ENCODE measurements at regions not wholly inside any gene's neighbourhood (a gene's known extent, or its start where the extent isn't known, plus 50 kb on each side); places are given as distances from the start of the nearest gene placed in this dataset.

GRCh38 chr20:4069751-4070150 lies 54.4 kb upstream of the RNF24 start:
- no peaks in the 10 kb centered on the region for H3K9me3 ChIP-seq (ENCODE audit: control insufficient read depth, low read depth, low read length)
- peaks cover 3% of the 10 kb centered on the region for H3K27me3 ChIP-seq (ENCODE audit: control insufficient read depth, insufficient read depth, low read length)
- H3K27ac ChIP-seq (ENCODE audit: low read length), result no peak overlapping the region
- H3K36me3 ChIP-seq (ENCODE audit: control insufficient read depth, insufficient read depth, low read length), result no peaks in the 10 kb centered on the region
- DNase-seq, result no peak
- peaks cover 5% of the 10 kb centered on the region for H3K4me1 ChIP-seq (ENCODE audit: control insufficient read depth, insufficient read depth, low read length)
- no CpG with 5 or more reads among the region's 2 CpGs for WGBS (ENCODE audit: insufficient coverage, low lambda C conversion rate)
- no peak overlapping the region for H3K4me3 ChIP-seq (ENCODE audit: low read length)

DNA sequence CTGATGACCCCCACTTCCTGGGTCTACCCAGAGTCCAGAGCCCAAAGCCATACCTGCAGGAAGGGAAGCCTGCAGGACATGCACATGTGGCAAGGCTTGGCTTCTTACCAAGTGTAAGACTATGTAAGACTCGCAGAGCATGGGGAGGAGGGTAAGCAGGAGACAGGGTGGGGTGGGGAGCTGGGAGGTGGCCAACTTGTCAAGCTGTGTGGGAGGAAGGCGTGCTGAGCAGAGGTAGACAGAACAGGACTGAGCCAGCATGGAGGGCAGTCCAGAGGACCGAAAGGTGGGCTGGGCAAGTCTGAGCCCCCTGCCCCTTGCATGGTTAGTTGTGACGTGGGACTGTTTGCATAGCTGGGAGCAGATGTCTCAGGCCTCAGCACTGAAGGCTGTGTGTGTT lies 53.4 kb upstream of the RNF24 start:
- Histone ChIP-seq H3K27ac (ENCODE audit: low read length) (no peak overlapping the region), H3K4me3 (ENCODE audit: low read length) (no peak overlapping the region), H3K4me1 (ENCODE audit: control insufficient read depth, insufficient read depth, low read length) (peaks cover 9% of the 10 kb centered on the region), H3K36me3 (ENCODE audit: control insufficient read depth, insufficient read depth, low read length) (no peaks in the 10 kb centered on the region), H3K9me3 (ENCODE audit: control insufficient read depth, low read depth, low read length) (no peaks in the 10 kb centered on the region), H3K27me3 (ENCODE audit: control insufficient read depth, insufficient read depth, low read length) (no peaks in the 10 kb centered on the region)
- no CpG with 5 or more reads among the region's 4 CpGs for WGBS (ENCODE audit: insufficient coverage, low lambda C conversion rate)
- no peak for DNase-seq

- no peaks in the 10 kb centered on the region for H3K27me3 ChIP-seq (ENCODE audit: control insufficient read depth, insufficient read depth, low read length)
- peaks cover 9% of the 10 kb centered on the region for H3K4me1 ChIP-seq (ENCODE audit: control insufficient read depth, insufficient read depth, low read length)
- no peak overlapping the region for H3K27ac ChIP-seq (ENCODE audit: low read length)
- no peaks in the 10 kb centered on the region for H3K36me3 ChIP-seq (ENCODE audit: control insufficient read depth, insufficient read depth, low read length)
- no peak overlapping the region for H3K4me3 ChIP-seq (ENCODE audit: low read length)
- WGBS (ENCODE audit: insufficient coverage, low lambda C conversion rate), result no CpG with 5 or more reads among the region's 8 CpGs
- no peak for DNase-seq
- H3K9me3 ChIP-seq (ENCODE audit: control insufficient read depth, low read depth, low read length), result no peaks in the 10 kb centered on the region
Measured at GRCh38 chr20:4067600-4068261, 52.4 kb upstream of the RNF24 start.

DNA sequence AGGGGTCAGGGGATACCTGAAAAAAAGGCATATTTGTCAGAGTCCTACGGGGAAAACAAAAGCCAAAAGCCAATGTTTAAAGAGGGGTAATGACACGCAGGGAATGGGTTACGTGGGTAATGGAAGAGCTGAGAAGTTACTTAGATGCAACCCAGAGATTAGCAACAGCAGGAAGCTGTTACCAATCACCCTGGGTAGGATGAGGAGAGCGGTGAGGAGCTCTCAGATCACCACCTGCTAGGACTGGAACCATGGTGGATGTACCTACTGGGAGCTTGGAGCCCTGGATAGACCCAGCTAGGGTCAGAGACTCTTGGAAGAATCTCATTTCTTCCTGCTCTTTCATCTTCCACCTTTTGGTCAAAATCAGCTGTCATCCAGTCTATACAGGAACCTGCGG lies 51.2 kb upstream of the RNF24 start:
- Histone ChIP-seq H3K27ac (ENCODE audit: low read length) (no peak overlapping the region), H3K9me3 (ENCODE audit: control insufficient read depth, low read depth, low read length) (no peaks in the 10 kb centered on the region), H3K36me3 (ENCODE audit: control insufficient read depth, insufficient read depth, low read length) (no peaks in the 10 kb centered on the region), H3K4me3 (ENCODE audit: low read length) (no peak overlapping the region), H3K4me1 (ENCODE audit: control insufficient read depth, insufficient read depth, low read length) (peaks cover 9% of the 10 kb centered on the region), H3K27me3 (ENCODE audit: control insufficient read depth, insufficient read depth, low read length) (no peaks in the 10 kb centered on the region)
- 78% methylated on average over 3 of the region's 5 CpGs for WGBS (ENCODE audit: insufficient coverage, low lambda C conversion rate)
- DNase-seq, result no peak

- WGBS (ENCODE audit: insufficient coverage, low lambda C conversion rate), result 88% methylated on average over 2 of the region's 2 CpGs
- DNase-seq, result no peak
- peaks cover 13% of the 10 kb centered on the region for H3K4me1 ChIP-seq (ENCODE audit: control insufficient read depth, insufficient read depth, low read length)
Measured at GRCh38 chr20:4065391-4065844, 50.1 kb upstream of the RNF24 start.

More at GRCh38 chr20:4065391-4065844, 50.1 kb upstream of the RNF24 start:
- Histone ChIP-seq H3K27me3 (ENCODE audit: control insufficient read depth, insufficient read depth, low read length) (no peaks in the 10 kb centered on the region), H3K4me3 (ENCODE audit: low read length) (no peak overlapping the region), H3K36me3 (ENCODE audit: control insufficient read depth, insufficient read depth, low read length) (no peaks in the 10 kb centered on the region), H3K27ac (ENCODE audit: low read length) (no peak overlapping the region), H3K9me3 (ENCODE audit: control insufficient read depth, low read depth, low read length) (no peaks in the 10 kb centered on the region)
